SW 1271 (cell line): ENCODE measurements at regions not wholly inside any gene's neighbourhood (a gene's known extent, or its start where the extent isn't known, plus 50 kb on each side); places are given as distances from the start of the nearest gene placed in this dataset.
"Not testable (repeated sequence)": the region's sequence is repeated elsewhere in the genome, so short reads cannot be mapped to it uniquely, and the experiment has no call there.

Experiments used
- DNase-seq, 2 experiments: peaks; one replicate each; lab custom pipeline; 2025; lab: John Stamatoyannopoulos, UW

DNA sequence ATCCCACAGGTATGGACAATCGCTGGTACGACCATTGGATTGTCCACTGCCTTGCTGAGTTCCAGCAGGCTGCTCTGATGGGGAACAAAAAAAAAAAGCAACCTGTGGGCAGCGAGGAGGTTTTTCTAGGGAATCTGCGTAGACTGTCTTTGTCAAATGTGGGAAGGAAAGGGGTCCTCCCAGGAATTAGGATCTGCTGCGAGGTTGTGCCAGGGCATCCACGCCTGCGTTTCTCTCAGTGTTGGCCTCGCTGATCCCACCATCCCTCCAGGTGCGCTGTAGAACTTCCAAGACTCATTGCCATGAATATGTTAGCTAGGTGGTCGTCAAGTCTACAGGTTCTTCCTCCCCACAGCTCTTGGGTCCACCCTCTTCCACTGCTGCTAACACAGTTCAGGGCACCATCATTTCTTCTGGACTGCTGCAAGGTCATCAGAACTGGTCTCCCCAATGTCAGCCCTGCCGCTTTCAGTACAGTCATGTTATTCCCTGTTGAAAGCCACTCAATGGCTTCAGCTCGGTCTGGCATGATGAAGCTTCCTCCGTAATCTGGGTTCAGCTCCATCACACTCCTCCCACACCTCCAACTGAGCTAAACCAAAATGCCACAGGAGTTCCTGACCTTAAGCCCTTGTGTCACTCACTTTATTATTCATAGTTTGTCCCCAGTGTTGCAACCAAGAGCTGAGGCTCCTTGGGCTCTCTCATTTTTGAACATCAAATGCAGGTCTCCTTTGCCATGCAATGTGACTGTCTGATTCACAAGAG is 79.5 kb upstream of the DMRT1 start:
- no peak for DNase-seq

DNA sequence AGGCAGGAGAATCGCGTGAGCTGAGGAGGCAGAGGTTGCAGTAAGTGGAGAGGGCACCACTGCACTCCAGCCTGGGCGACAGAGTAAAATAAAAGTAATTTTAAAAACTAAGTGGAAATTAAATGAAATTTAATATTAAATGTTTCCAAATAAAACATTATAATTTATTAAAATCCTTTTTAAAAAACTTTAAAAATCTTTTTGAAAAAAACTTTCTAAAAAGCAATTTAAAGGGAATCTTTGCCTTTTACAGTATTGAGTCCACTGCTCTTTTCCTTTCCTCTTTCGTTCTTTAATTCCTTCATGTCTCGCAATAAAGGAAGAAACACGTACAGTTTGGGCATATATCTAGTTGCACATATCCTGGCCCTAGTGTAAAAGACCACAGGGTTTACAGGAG is 77.8 kb upstream of the DMRT1 start:
- no peak for DNase-seq

DNA sequence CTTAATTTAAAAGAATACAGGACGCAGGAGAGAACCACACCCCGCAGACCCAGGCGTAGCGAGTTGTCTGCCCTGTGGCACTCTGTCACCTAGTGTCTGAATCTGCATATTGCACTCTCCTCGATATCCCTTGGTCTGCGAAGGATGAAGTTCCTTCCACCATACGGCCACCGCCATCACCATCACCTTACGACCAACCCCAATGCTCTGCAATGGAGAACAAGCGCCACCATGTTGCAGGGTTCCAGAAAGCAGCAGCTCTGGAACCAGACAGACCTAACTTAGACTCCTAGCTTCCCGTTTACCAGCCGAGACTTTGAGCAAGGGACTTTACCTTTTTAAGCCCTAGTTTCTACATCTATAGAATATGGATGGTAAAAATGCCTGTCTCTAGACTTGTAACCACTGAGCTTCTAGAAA is 77.4 kb upstream of the DMRT1 start:
- DNase-seq, result no peak

DNA sequence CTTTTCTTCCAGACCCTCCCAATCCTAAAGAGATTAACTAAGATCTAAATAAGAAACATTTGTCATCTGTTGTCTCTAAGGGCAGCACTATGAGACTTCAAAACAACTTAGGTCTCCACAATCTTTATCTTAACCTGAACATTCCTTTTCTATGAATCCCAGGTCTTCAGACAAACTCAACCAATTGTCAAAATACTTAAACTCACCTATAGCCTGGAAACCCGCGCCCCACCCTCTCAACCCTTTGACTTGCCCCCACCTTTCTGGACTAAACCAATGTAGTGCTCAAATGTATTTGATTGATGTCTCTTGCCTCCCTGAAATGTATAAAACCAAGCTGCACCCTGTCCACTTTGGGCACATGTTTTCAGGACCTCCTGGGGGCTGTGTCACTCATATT is 76.5 kb upstream of the DMRT1 start:
- no peak for DNase-seq

DNA sequence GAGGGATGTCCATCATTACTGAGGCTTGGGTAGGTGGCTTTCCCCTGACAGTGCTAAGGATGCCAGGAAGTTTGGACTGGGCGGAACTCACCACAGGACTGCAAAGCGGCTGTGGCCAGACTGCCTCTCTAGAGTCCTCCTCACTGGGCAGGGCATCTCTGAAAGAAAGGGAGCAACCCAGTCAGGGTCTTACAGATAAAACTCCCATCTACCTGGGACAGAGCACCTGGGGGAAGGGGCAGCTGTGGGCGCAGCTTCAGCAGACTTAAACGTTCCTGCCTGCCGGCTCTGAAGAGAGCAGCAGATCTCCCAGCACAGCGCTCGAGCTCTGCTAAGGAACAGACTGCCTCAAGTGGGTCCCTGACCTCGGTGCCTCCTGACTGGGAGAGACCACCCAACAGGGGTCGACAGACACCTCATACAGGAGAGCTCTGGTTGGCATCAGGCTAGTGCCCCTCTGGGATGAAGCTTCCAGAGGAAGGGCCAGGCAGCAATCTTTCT is 74.4 kb upstream of the DMRT1 start:
- not testable (repeated sequence) for DNase-seq

DNA sequence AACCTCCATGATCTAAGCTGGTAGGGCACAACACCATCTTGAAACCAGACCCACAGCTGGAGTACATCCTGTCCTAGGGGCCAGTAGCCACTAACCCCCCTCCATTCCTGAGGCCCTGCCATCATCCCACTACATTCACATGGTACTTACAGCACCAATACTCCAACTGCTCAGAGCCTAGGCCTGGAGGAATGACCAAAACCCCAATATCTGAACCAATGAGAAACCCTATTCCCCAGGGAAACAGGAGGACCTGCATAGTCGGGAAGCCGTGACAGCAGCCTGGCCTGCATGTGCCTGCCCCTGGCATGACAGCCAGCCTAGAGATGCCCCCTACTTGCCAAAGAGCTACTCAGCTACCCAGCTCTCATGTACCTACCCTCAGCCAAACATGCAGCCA is 65.4 kb upstream of the DMRT1 start:
- no peak for DNase-seq

DNA sequence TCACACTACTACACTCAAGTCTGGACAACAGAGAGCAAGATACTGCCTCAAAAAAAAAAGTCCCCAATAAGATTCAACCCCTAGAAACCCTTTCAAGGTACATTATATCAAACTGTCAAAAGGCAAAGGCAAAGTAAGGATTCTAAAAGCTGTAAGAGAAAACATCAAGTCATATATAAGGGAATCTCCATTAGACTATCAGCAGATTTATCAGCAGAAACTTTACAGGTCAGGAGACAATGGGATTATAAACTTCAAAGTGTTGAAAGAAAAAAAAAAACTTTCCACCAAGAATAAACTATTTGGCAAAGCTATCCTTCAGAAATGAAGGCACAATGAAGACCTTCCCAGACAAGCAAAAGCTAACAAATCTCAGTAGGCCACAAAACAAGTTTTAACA is 63.5 kb upstream of the DMRT1 start:
- no peak for DNase-seq

DNA sequence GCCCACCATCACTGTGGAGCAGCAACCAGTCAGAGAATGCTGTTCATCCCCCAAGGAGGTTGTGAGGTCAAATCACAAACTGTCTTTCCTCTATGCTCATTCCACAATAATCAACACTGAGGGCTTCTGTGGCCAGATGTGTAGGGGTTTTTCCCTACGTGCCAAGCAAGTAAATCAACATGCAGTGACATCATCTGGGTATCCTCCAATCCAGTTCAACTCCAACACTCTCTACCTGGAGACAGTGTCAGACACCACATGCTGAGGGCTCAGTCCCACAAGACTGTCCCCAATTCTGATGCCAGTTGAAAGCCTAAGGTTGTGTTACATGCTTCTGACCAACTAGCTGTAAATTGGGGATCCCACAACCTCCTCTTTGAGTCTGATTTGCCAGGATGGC is 57.3 kb upstream of the DMRT1 start:
- DNase-seq, result no peak

DNA sequence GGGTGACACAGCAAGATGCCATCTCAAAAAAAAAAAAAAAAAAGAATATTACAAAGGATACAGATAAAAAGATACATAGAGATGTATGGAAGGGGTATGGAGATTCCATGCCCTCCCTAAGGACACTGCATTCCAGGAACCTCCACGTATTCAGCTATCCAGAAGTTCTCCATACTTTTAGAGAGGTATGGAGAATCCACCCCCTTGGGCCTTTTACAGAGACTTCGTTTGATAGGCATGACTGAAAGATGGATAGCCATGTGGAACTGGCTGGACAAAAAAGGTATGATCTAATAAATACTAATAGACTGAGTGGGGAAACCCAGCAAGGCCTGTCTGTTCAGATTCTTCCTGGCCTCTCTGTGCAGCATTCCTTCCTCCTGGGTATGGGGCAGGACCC is 56.6 kb upstream of the DMRT1 start:
- no peak for DNase-seq

DNA sequence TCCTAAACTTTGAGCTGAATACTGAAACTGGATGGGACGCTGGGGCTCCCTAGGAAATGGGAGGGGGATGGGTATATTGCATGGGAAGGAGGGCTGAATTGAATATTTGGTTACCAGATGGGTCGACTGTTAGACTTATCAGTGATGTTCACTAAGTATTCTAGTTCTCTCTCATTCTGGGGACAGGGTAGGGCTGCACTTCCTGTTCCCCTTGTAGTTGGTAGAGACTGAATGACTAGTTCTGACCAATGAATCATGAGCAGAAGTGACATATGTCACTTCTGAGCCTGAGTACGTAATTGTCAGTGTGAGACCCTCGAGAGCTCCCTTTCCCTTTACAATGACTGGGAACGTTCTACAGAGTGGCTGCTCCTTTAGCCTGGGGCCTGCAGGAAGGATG is 55.5 kb upstream of the DMRT1 start:
- DNase-seq, result no peak

DNA sequence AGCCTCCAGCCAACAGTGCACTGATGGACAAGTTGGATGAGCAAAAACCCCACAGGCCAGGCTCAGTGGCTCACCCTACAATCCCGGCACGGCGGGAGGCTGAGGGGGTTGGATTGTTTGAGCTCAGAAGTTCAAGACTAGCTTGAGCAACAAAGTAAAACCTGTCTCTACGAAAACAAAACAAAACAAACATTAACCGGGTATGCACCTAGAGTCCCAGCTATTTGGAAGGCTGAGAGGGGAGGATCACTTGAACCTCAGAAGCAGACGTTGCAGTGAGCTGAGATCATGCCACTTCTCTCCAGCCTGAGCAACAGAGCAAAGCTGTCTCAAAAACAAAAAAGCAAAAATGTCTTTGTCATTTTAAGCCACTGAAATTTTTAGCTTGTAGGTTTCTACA is 55.1 kb upstream of the DMRT1 start:
- DNase-seq, result no peak

DNA sequence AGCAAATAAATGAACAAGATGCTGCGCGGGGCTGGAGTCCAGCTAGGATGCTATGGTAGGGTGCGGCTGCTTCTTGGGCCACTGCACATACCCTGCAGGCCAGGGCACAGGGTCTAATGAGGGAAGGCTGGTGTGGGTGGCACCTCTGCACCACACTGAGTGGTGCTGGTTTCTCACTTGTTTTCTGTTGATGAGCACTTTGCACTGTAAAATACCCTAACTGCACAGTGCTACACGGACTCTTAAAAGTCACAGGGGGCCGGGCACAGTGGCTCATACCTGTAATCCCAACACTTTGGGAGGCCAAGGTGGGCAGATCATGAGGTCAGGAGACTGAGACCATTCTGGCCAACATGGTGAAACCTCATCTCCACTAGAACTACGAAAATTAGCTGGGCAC is 52.7 kb upstream of the DMRT1 start:
- no peak for DNase-seq
